ENCODE measurements at regions not wholly inside any gene's neighbourhood (a gene's known extent, or its start where the extent isn't known, plus 50 kb on each side); places are given as distances from the start of the nearest gene placed in this dataset.

- Histone ChIP-seq H3K36me3 (replicated peaks; ENCODE audit: insufficient read depth, low read depth) (no peaks in the 10 kb centered on the region), H2AFZ (no peak overlapping the region), H3K4me3 (peak overlapping the region; percentile 61), H3K4me1 (ENCODE audit: insufficient read depth) (peaks cover 3% of the 10 kb centered on the region), H3K9me3 (ENCODE audit: low read depth) (no peaks in the 10 kb centered on the region), H3K79me2 (peaks cover 23% of the 10 kb centered on the region), H3K4me2 (peak overlapping the region; percentile 92), H3K27ac (peak overlapping the region; percentile 90), H4K20me1 (ENCODE audit: insufficient read depth, poor library complexity, severe bottlenecking) (no peaks in the 10 kb centered on the region), H3K27me3 (peaks cover 78% of the 10 kb centered on the region), H3K9me2 (replicated peaks; ENCODE audit: insufficient read depth) (no peaks in the 10 kb centered on the region)
- TF ChIP-seq EZH2 (IDR thresholded peaks at IDR 0.05; ENCODE audit: borderline replicate concordance): no peak
- TF ChIP-seq, protein P1, sequence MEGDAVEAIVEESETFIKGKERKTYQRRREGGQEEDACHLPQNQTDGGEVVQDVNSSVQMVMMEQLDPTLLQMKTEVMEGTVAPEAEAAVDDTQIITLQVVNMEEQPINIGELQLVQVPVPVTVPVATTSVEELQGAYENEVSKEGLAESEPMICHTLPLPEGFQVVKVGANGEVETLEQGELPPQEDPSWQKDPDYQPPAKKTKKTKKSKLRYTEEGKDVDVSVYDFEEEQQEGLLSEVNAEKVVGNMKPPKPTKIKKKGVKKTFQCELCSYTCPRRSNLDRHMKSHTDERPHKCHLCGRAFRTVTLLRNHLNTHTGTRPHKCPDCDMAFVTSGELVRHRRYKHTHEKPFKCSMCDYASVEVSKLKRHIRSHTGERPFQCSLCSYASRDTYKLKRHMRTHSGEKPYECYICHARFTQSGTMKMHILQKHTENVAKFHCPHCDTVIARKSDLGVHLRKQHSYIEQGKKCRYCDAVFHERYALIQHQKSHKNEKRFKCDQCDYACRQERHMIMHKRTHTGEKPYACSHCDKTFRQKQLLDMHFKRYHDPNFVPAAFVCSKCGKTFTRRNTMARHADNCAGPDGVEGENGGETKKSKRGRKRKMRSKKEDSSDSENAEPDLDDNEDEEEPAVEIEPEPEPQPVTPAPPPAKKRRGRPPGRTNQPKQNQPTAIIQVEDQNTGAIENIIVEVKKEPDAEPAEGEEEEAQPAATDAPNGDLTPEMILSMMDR (IDR thresholded peaks at IDR 0.05; ENCODE audit: poor library complexity): no peak
- no peak for TF ChIP-seq EZH2phosphoT487 (IDR thresholded peaks at IDR 0.05; ENCODE audit: low read depth, severe bottlenecking, unreplicated experiment)
- WGBS (ENCODE audit: low lambda C conversion rate, missing lambda C conversion rate): 3% methylated on average over 11 of the region's 12 CpGs
- peak; percentile 25 for DNase-seq (ENCODE audit: low spot score)
These were observed 300.6 kb downstream of the PARP8 start for GRCh38 chr5:50967009-50967562.

DNA sequence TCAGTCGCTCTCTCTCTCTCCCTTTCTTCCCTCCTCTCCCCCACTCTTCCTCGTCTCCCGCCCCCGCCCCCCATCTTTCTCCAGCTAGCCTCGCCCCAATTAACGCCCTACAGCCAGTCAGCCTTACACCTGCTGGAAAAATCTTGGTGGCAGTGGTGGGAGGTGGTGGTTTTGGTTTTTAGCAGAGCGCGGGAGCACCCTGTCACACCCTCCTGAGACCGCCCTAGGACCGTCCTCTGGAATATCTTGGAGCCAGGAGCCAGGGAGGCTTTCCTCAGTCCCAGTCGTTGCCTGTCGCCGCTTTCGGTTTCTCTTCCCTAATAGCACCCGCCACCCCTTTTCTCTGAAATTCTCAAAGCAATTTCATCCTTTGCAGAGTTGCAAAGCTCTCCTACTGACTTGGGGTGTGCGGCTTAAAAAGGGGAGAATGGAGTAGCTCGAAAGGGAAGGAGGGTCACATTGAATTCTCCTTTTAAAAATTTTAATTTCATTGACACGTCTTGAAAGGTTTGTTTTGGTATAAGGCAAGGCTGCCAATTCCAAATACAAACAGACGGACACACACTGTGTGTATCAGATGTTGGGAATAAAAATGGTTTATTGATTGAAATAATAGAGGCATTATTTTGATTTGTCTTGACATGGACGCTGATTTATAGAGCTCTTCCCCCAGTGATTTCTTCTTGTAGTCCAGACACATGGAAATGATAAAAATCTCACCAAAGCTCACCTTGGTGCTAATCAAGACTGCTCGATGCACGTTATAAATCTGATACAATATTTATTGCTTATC is 301.3 kb downstream of the PARP8 start:
- Histone ChIP-seq H3K27ac (peak overlapping the region; percentile 90), H3K4me1 (ENCODE audit: insufficient read depth) (peaks cover 3% of the 10 kb centered on the region), H3K9me2 (replicated peaks; ENCODE audit: insufficient read depth) (no peaks in the 10 kb centered on the region), H3K4me3 (peak overlapping the region; percentile 61), H3K79me2 (peaks cover 28% of the 10 kb centered on the region), H3K4me2 (peak overlapping the region; percentile 92), H3K36me3 (replicated peaks; ENCODE audit: insufficient read depth, low read depth) (no peaks in the 10 kb centered on the region), H4K20me1 (ENCODE audit: insufficient read depth, poor library complexity, severe bottlenecking) (no peaks in the 10 kb centered on the region), H3K27me3 (peaks cover 78% of the 10 kb centered on the region), H2AFZ (no peak overlapping the region), H3K9me3 (ENCODE audit: low read depth) (no peaks in the 10 kb centered on the region)
- peak; percentile 19 for TF ChIP-seq EZH2 (IDR thresholded peaks at IDR 0.05; ENCODE audit: borderline replicate concordance)
- TF ChIP-seq, protein P1 (IDR thresholded peaks at IDR 0.05; ENCODE audit: poor library complexity): no peak
- WGBS (ENCODE audit: low lambda C conversion rate, missing lambda C conversion rate): 5% methylated on average over 21 of the region's 22 CpGs
- peak; percentile 60 for DNase-seq (ENCODE audit: low spot score)

DNA sequence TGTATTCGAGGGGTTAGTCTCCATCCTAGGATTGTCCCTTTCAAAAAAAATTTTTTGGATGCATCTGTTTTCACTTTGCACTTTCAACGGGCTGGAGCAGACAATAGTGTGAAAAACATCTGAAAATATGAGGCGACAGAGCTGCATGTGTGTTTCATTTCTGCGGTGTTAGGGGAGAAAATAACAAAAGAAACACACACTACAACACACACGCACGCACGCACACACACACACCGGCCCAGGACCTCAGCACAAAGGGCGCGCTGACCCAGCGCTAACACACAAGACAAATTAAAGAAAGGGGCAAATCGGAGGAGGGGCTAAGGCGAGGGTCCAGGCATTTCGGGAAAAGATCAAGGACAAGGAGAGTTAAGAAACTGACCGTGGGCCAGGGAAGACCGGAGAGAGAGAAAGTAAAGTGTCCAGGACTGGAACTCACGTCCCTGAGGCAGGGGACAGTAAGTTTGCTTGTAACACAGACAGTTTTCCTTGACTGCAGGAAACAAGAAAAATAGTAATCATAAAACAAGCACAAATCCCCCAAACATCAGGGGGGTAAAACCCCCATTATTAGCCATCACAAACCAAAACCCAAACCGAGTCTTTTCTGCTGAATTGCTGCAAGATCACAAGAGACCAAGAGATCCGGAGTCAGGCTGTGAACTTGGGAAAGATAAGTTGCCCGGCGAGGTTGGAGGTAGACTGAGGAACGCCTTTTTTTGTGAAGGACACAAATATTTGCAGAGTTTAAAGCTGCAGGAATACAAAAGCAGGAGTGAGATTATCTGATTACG is 302.1 kb downstream of the PARP8 start:
- no peak for DNase-seq (ENCODE audit: low spot score)
- TF ChIP-seq, protein P1 (IDR thresholded peaks at IDR 0.05; ENCODE audit: poor library complexity): no peak
- TF ChIP-seq EZH2phosphoT487 (IDR thresholded peaks at IDR 0.05; ENCODE audit: low read depth, severe bottlenecking, unreplicated experiment): peak; percentile 76
- peak; percentile 55 for TF ChIP-seq EZH2 (IDR thresholded peaks at IDR 0.05; ENCODE audit: borderline replicate concordance)
- Histone ChIP-seq H3K27me3 (peaks cover 80% of the 10 kb centered on the region), H3K4me1 (ENCODE audit: insufficient read depth) (peaks cover 3% of the 10 kb centered on the region), H3K79me2 (peaks cover 30% of the 10 kb centered on the region), H3K9me2 (replicated peaks; ENCODE audit: insufficient read depth) (no peaks in the 10 kb centered on the region), H3K36me3 (replicated peaks; ENCODE audit: insufficient read depth, low read depth) (no peaks in the 10 kb centered on the region), H3K4me2 (peak overlapping the region; percentile 92), H2AFZ (peak overlapping the region; percentile 55), H4K20me1 (ENCODE audit: insufficient read depth, poor library complexity, severe bottlenecking) (no peaks in the 10 kb centered on the region), H3K4me3 (peak overlapping the region; percentile 34), H3K27ac (peak overlapping the region; percentile 90), H3K9me3 (ENCODE audit: low read depth) (no peaks in the 10 kb centered on the region)
- WGBS (ENCODE audit: low lambda C conversion rate, missing lambda C conversion rate): 3% methylated on average over 23 of the region's 23 CpGs

All from hepatocyte (in vitro differentiated cells).